Ovary (tissue), 3 donors: ENCODE measurements at regions not wholly inside any gene's neighbourhood (a gene's known extent, or its start where the extent isn't known, plus 50 kb on each side); places are given as distances from the start of the nearest gene placed in this dataset.

Experiments used
- CTCF ChIP-seq, 3 donors: fragments of 450-650 bp in 2 of 3; fragments of 200-600 bp in 1 of 3; IDR thresholded peaks; one replicate each; pipeline versions ENCODE4 v1.5.1 to v1.8.0; 2016 to 2022; ENCODE audit warnings: antibody characterized with exemption in 3 of 3, mild to moderate bottlenecking in 1 of 3
- POLR2A ChIP-seq: fragments of 450-650 bp; IDR thresholded peaks from one replicate; pipeline ENCODE4 v1.6.1; 2017; ENCODE audit warnings: antibody characterized with exemption, mild to moderate bottlenecking, moderate library complexity
- donor health status: DM: no; HTN: no; CAD: no.

GRCh38 chr18:70459251-70459650, 170.4 kb downstream of the SOCS6 start:
- no peak for TF ChIP-seq CTCF (IDR thresholded peaks at IDR 0.05)
- TF ChIP-seq POLR2A: no peak
